ENCODE measurements at regions not wholly inside any gene's neighbourhood (a gene's known extent, or its start where the extent isn't known, plus 50 kb on each side); places are given as distances from the start of the nearest gene placed in this dataset.

GRCh38 chr1:14320986-14321385 lies 277.5 kb upstream of the KAZN start:
- Histone ChIP-seq H3K4ac (ENCODE audit: low read length) (no peak overlapping the region), H3K36me3 (replicated peaks in 1 of 2; ENCODE audit: control insufficient read depth in 2 of 2, insufficient read depth in 2 of 2, low read length in 2 of 2) (no peaks in the 10 kb centered on the region), H3K9me3 (replicated peaks in 1 of 2; ENCODE audit: control insufficient read depth in 2 of 2, insufficient read depth in 1 of 2, low read depth in 1 of 2, low read length in 2 of 2) (peaks cover 0 to 2% of the 10 kb centered on the region in 2 donors), H3K4me3 (ENCODE audit: low read length in 2 of 2) (no peak overlapping the region), H2AK5ac (ENCODE audit: low read depth, low read length) (no peak overlapping the region), H4K8ac (ENCODE audit: low read depth, low read length) (no peak overlapping the region), H3K23ac (ENCODE audit: low read depth, low read length, poor library complexity) (no peak overlapping the region), H3K9ac (ENCODE audit: low read depth, low read length, poor library complexity) (no peak overlapping the region), H4K91ac (ENCODE audit: low read depth, low read length, poor library complexity) (no peak overlapping the region), H3K14ac (ENCODE audit: low read length) (no peak overlapping the region), H3K79me1 (ENCODE audit: low read depth, low read length) (no peaks in the 10 kb centered on the region), H3K27ac (replicated peaks; ENCODE audit: low read length) (no peak overlapping the region), H2BK120ac (ENCODE audit: low read depth, low read length) (no peak overlapping the region), H3K18ac (ENCODE audit: low read length) (no peak overlapping the region), H3K4me1 (ENCODE audit: control insufficient read depth in 2 of 2, insufficient read depth in 1 of 2, low read depth in 1 of 2, low read length in 2 of 2) (peaks cover 0 to 4% of the 10 kb centered on the region in 2 donors), H3K4me2 (ENCODE audit: insufficient read depth, low read length, poor library complexity, severe bottlenecking) (no peak overlapping the region), H2BK12ac (ENCODE audit: low read length) (no peak overlapping the region), H3K27me3 (ENCODE audit: control insufficient read depth in 3 of 3, insufficient read depth in 3 of 3, low read depth in 1 of 3, low read length in 3 of 3) (no peaks in the 10 kb centered on the region), H2BK15ac (ENCODE audit: low read length) (no peak overlapping the region), H2BK5ac (ENCODE audit: low read length) (no peak overlapping the region), H2AFZ (ENCODE audit: low read length) (no peak overlapping the region)
- WGBS, 2 donors (ENCODE audit: extremely low coverage in 2 of 2, insufficient read length in 2 of 2, insufficient replicate concordance in 1 of 2) = no CpG with 5 or more reads among the region's 8 CpGs
- no peak for DNase-seq (ENCODE audit: low spot score)

GRCh38 chr1:14321422-14321821 lies 277.1 kb upstream of the KAZN start:
- H4K8ac ChIP-seq (ENCODE audit: low read depth, low read length) = no peak overlapping the region
- H2BK120ac ChIP-seq (ENCODE audit: low read depth, low read length) = no peak overlapping the region
- no peak overlapping the region for H3K4me2 ChIP-seq (ENCODE audit: insufficient read depth, low read length, poor library complexity, severe bottlenecking)
- no peak overlapping the region for H2AK5ac ChIP-seq (ENCODE audit: low read depth, low read length)
- H3K4me1 ChIP-seq (ENCODE audit: control insufficient read depth in 2 of 2, insufficient read depth in 1 of 2, low read depth in 1 of 2, low read length in 2 of 2) = peaks cover 0 to 4% of the 10 kb centered on the region in 2 donors
- no peak overlapping the region for H4K91ac ChIP-seq (ENCODE audit: low read depth, low read length, poor library complexity)
- H3K27me3 ChIP-seq (ENCODE audit: control insufficient read depth in 3 of 3, insufficient read depth in 3 of 3, low read depth in 1 of 3, low read length in 3 of 3) = no peaks in the 10 kb centered on the region
- H3K9me3 ChIP-seq (replicated peaks in 1 of 2; ENCODE audit: control insufficient read depth in 2 of 2, insufficient read depth in 1 of 2, low read depth in 1 of 2, low read length in 2 of 2) = peaks cover 0 to 2% of the 10 kb centered on the region in 2 donors
- H3K18ac ChIP-seq (ENCODE audit: low read length) = no peak overlapping the region
- no peaks in the 10 kb centered on the region for H3K36me3 ChIP-seq (replicated peaks in 1 of 2; ENCODE audit: control insufficient read depth in 2 of 2, insufficient read depth in 2 of 2, low read length in 2 of 2)
- H2AFZ ChIP-seq (ENCODE audit: low read length) = no peak overlapping the region
- no peak overlapping the region for H3K27ac ChIP-seq (replicated peaks; ENCODE audit: low read length)
- no peaks in the 10 kb centered on the region for H3K79me1 ChIP-seq (ENCODE audit: low read depth, low read length)
- no peak overlapping the region for H3K9ac ChIP-seq (ENCODE audit: low read depth, low read length, poor library complexity)
- H3K4ac ChIP-seq (ENCODE audit: low read length) = no peak overlapping the region
- H3K14ac ChIP-seq (ENCODE audit: low read length) = no peak overlapping the region
- no peak overlapping the region for H2BK12ac ChIP-seq (ENCODE audit: low read length)
- no peak overlapping the region for H2BK15ac ChIP-seq (ENCODE audit: low read length)
- no peak overlapping the region for H3K23ac ChIP-seq (ENCODE audit: low read depth, low read length, poor library complexity)
- no peak overlapping the region for H2BK5ac ChIP-seq (ENCODE audit: low read length)
- DNase-seq (ENCODE audit: low spot score) = no peak
- no peak overlapping the region for H3K4me3 ChIP-seq (ENCODE audit: low read length in 2 of 2)
- no CpG with 5 or more reads among the region's 1 CpG for WGBS, 2 donors (ENCODE audit: extremely low coverage in 2 of 2, insufficient read length in 2 of 2, insufficient replicate concordance in 1 of 2)

GRCh38 chr1:14323568-14324247 lies 274.8 kb upstream of the KAZN start:
- H2BK5ac ChIP-seq (ENCODE audit: low read length) = no peak overlapping the region
- H3K4me1 ChIP-seq (ENCODE audit: control insufficient read depth in 2 of 2, insufficient read depth in 1 of 2, low read depth in 1 of 2, low read length in 2 of 2) = peaks cover 0 to 4% of the 10 kb centered on the region in 2 donors
- no peak overlapping the region for H2BK15ac ChIP-seq (ENCODE audit: low read length)
- H3K18ac ChIP-seq (ENCODE audit: low read length) = no peak overlapping the region
- no peaks in the 10 kb centered on the region for H3K27me3 ChIP-seq (ENCODE audit: control insufficient read depth in 3 of 3, insufficient read depth in 3 of 3, low read depth in 1 of 3, low read length in 3 of 3)
- H3K4ac ChIP-seq (ENCODE audit: low read length) = no peak overlapping the region
- H3K9ac ChIP-seq (ENCODE audit: low read depth, low read length, poor library complexity) = no peak overlapping the region
- no peak overlapping the region for H3K23ac ChIP-seq (ENCODE audit: low read depth, low read length, poor library complexity)
- H3K14ac ChIP-seq (ENCODE audit: low read length) = no peak overlapping the region
- no peak overlapping the region for H3K4me2 ChIP-seq (ENCODE audit: insufficient read depth, low read length, poor library complexity, severe bottlenecking)
- no peak overlapping the region for H2AFZ ChIP-seq (ENCODE audit: low read length)
- H4K91ac ChIP-seq (ENCODE audit: low read depth, low read length, poor library complexity) = no peak overlapping the region
- H3K27ac ChIP-seq (replicated peaks; ENCODE audit: low read length) = no peak overlapping the region
- no CpG with 5 or more reads among the region's 2 CpGs for WGBS, 2 donors (ENCODE audit: extremely low coverage in 2 of 2, insufficient read length in 2 of 2, insufficient replicate concordance in 1 of 2)
- H3K4me3 ChIP-seq (ENCODE audit: low read length in 2 of 2) = no peak overlapping the region
- no peak for DNase-seq (ENCODE audit: low spot score)
- H3K9me3 ChIP-seq (replicated peaks in 1 of 2; ENCODE audit: control insufficient read depth in 2 of 2, insufficient read depth in 1 of 2, low read depth in 1 of 2, low read length in 2 of 2) = no peaks in the 10 kb centered on the region
- H2BK120ac ChIP-seq (ENCODE audit: low read depth, low read length) = no peak overlapping the region
- H2AK5ac ChIP-seq (ENCODE audit: low read depth, low read length) = no peak overlapping the region
- H3K79me1 ChIP-seq (ENCODE audit: low read depth, low read length) = no peaks in the 10 kb centered on the region
- H3K36me3 ChIP-seq (replicated peaks in 1 of 2; ENCODE audit: control insufficient read depth in 2 of 2, insufficient read depth in 2 of 2, low read length in 2 of 2) = no peaks in the 10 kb centered on the region
- H4K8ac ChIP-seq (ENCODE audit: low read depth, low read length) = no peak overlapping the region
- H2BK12ac ChIP-seq (ENCODE audit: low read length) = no peak overlapping the region

GRCh38 chr1:14324248-14324630 lies 274.2 kb upstream of the KAZN start:
- no peaks in the 10 kb centered on the region for H3K79me1 ChIP-seq (ENCODE audit: low read depth, low read length)
- no peak overlapping the region for H3K4ac ChIP-seq (ENCODE audit: low read length)
- H3K14ac ChIP-seq (ENCODE audit: low read length) = no peak overlapping the region
- H3K23ac ChIP-seq (ENCODE audit: low read depth, low read length, poor library complexity) = no peak overlapping the region
- no peak overlapping the region for H3K4me2 ChIP-seq (ENCODE audit: insufficient read depth, low read length, poor library complexity, severe bottlenecking)
- no peak overlapping the region for H2BK15ac ChIP-seq (ENCODE audit: low read length)
- no peak overlapping the region for H2AFZ ChIP-seq (ENCODE audit: low read length)
- no peaks in the 10 kb centered on the region for H3K9me3 ChIP-seq (replicated peaks in 1 of 2; ENCODE audit: control insufficient read depth in 2 of 2, insufficient read depth in 1 of 2, low read depth in 1 of 2, low read length in 2 of 2)
- H3K4me1 ChIP-seq (ENCODE audit: control insufficient read depth in 2 of 2, insufficient read depth in 1 of 2, low read depth in 1 of 2, low read length in 2 of 2) = peaks cover 0 to 4% of the 10 kb centered on the region in 2 donors
- no peak overlapping the region for H2BK120ac ChIP-seq (ENCODE audit: low read depth, low read length)
- no peak overlapping the region for H2BK12ac ChIP-seq (ENCODE audit: low read length)
- no peaks in the 10 kb centered on the region for H3K36me3 ChIP-seq (replicated peaks in 1 of 2; ENCODE audit: control insufficient read depth in 2 of 2, insufficient read depth in 2 of 2, low read length in 2 of 2)
- H3K4me3 ChIP-seq (ENCODE audit: low read length in 2 of 2) = no peak overlapping the region
- H4K91ac ChIP-seq (ENCODE audit: low read depth, low read length, poor library complexity) = no peak overlapping the region
- H2AK5ac ChIP-seq (ENCODE audit: low read depth, low read length) = no peak overlapping the region
- no peak overlapping the region for H4K8ac ChIP-seq (ENCODE audit: low read depth, low read length)
- DNase-seq (ENCODE audit: low spot score) = no peak
- H3K27me3 ChIP-seq (ENCODE audit: control insufficient read depth in 3 of 3, insufficient read depth in 3 of 3, low read depth in 1 of 3, low read length in 3 of 3) = no peaks in the 10 kb centered on the region
- H3K18ac ChIP-seq (ENCODE audit: low read length) = no peak overlapping the region
- WGBS, 2 donors (ENCODE audit: extremely low coverage in 2 of 2, insufficient read length in 2 of 2, insufficient replicate concordance in 1 of 2) = no CpG with 5 or more reads among the region's 2 CpGs
- no peak overlapping the region for H3K27ac ChIP-seq (replicated peaks; ENCODE audit: low read length)
- H3K9ac ChIP-seq (ENCODE audit: low read depth, low read length, poor library complexity) = no peak overlapping the region
- H2BK5ac ChIP-seq (ENCODE audit: low read length) = no peak overlapping the region
